ENCODE measurements at regions not wholly inside any gene's neighbourhood (a gene's known extent, or its start where the extent isn't known, plus 50 kb on each side); places are given as distances from the start of the nearest gene placed in this dataset.

- TF ChIP-seq POLR2A (IDR thresholded peaks at IDR 0.05): no peak
- TF ChIP-seq, protein P1, sequence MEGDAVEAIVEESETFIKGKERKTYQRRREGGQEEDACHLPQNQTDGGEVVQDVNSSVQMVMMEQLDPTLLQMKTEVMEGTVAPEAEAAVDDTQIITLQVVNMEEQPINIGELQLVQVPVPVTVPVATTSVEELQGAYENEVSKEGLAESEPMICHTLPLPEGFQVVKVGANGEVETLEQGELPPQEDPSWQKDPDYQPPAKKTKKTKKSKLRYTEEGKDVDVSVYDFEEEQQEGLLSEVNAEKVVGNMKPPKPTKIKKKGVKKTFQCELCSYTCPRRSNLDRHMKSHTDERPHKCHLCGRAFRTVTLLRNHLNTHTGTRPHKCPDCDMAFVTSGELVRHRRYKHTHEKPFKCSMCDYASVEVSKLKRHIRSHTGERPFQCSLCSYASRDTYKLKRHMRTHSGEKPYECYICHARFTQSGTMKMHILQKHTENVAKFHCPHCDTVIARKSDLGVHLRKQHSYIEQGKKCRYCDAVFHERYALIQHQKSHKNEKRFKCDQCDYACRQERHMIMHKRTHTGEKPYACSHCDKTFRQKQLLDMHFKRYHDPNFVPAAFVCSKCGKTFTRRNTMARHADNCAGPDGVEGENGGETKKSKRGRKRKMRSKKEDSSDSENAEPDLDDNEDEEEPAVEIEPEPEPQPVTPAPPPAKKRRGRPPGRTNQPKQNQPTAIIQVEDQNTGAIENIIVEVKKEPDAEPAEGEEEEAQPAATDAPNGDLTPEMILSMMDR (IDR thresholded peaks at IDR 0.05): no peak
- no peak overlapping the region for H3K4me3 ChIP-seq (ENCODE audit: low read depth, poor library complexity, severe bottlenecking)
- DNase-seq (ENCODE audit: low spot score in 2 of 2): no peak
- 28 to 55% methylated on average over 1 of the region's 1 CpG for WGBS, 2 donors
- intact Hi-C loops (cut with DNase I; ENCODE audit: low total_unique reads): no loop called here
These were observed 839.5 kb downstream of the EPHA3 start for GRCh38 chr3:89946884-89947283.

GRCh38 chr3:89947337-89947954 is 840.0 kb downstream of the EPHA3 start:
- TF ChIP-seq, protein P1 (IDR thresholded peaks at IDR 0.05): no peak
- no peak for TF ChIP-seq POLR2A (IDR thresholded peaks at IDR 0.05)
- H3K4me3 ChIP-seq (ENCODE audit: low read depth, poor library complexity, severe bottlenecking): no peak overlapping the region
- intact Hi-C loops (cut with DNase I; ENCODE audit: low total_unique reads): no loop called here
- no peak for DNase-seq (ENCODE audit: low spot score in 2 of 2)
- 49 to 56% methylated on average over 5 of the region's 5 CpGs for WGBS, 2 donors

DNA sequence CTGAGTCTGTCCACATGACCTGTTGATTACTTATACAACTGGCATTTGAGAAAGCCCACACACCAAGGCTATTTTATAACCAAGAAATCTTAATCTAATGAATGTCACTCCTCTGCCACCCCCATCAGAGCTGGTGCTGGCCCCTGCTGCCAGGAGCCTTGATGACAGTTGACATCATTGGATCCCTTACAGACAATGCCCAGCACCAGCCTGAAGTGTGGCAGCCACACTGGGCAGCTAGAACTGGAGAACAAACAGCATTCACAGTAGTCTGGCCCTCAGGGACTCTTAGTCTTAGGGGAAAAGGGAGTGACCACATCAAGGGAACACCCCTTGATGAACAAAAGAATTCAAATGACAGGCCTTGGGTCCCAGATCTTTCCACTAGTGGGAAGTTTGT is 840.6 kb downstream of the EPHA3 start:
- intact Hi-C loops (cut with DNase I; ENCODE audit: low total_unique reads): no loop called here
- no peak for DNase-seq (ENCODE audit: low spot score in 2 of 2)
- no peak overlapping the region for H3K4me3 ChIP-seq (ENCODE audit: low read depth, poor library complexity, severe bottlenecking)
- TF ChIP-seq, protein P1 (IDR thresholded peaks at IDR 0.05): no peak
- TF ChIP-seq POLR2A (IDR thresholded peaks at IDR 0.05): no peak

- no peak for DNase-seq (ENCODE audit: low spot score in 2 of 2)
- intact Hi-C loops (cut with DNase I; ENCODE audit: low total_unique reads): no loop called here
- no peak overlapping the region for H3K4me3 ChIP-seq (ENCODE audit: low read depth, poor library complexity, severe bottlenecking)
- WGBS, 2 donors: 40 to 57% methylated on average over 1 of the region's 1 CpG
- no peak for TF ChIP-seq POLR2A (IDR thresholded peaks at IDR 0.05)
- TF ChIP-seq, protein P1 (IDR thresholded peaks at IDR 0.05): no peak
These were observed 843.4 kb downstream of the EPHA3 start for GRCh38 chr3:89950772-89951171.

DNA sequence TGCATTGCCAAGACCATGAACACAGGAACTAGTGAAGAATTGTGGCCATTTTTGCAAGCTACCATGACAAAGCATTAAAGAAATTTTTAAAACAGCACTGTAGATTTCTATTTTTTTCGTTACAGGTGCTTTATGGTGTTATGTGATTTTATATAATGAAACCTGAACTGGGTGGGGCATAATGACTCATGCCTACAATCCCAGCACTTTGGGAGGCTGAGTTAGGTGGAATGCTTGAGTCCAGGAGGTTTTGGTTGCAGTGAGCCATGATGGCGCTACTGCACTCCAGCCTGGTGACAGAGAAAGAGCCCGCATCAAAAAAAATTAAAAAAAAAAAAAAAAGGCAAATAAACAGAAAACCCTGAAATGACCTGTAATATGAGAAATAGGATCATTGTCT is 846.7 kb downstream of the EPHA3 start:
- intact Hi-C loops (cut with DNase I; ENCODE audit: low total_unique reads): no loop called here
- no peak overlapping the region for H3K4me3 ChIP-seq (ENCODE audit: low read depth, poor library complexity, severe bottlenecking)
- no peak for TF ChIP-seq POLR2A (IDR thresholded peaks at IDR 0.05)
- TF ChIP-seq, protein P1 (IDR thresholded peaks at IDR 0.05): no peak
- no peak for DNase-seq (ENCODE audit: low spot score in 2 of 2)
- WGBS, 2 donors: 80 to 94% methylated on average over 3 of the region's 3 CpGs

DNA sequence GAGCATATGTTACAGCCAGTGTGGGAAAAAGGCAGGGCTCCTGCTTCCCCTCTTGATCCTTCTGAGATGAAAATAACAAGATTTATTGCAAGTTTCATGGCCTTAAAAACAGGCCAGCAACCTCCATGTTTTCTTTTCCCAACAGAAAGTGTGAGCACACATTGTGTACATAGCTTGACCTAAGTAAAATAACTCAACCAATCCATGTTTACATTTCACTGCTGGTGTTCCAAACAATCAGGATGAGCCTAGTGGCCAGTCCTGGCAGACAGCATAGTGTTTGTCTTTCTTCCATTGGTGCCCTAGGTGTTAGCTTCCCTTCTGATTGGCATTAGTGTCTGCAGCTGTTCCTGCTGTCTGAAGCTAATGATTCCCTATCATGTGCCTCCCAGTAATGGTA is 847.7 kb downstream of the EPHA3 start:
- intact Hi-C loops (cut with DNase I; ENCODE audit: low total_unique reads): no loop called here
- no peak for TF ChIP-seq POLR2A (IDR thresholded peaks at IDR 0.05)
- TF ChIP-seq, protein P1 (IDR thresholded peaks at IDR 0.05): no peak
- no peak overlapping the region for H3K4me3 ChIP-seq (ENCODE audit: low read depth, poor library complexity, severe bottlenecking)
- DNase-seq (ENCODE audit: low spot score in 2 of 2): no peak
